HS-5 (cell line): ENCODE measurements at regions not wholly inside any gene's neighbourhood (a gene's known extent, or its start where the extent isn't known, plus 50 kb on each side); places are given as distances from the start of the nearest gene placed in this dataset.

Source experiments
- DNase-seq: peaks from one replicate; pipeline ENCODE4 v3.0.0-alpha.2; 2012; ENCODE audit warnings: low read depth

- DNase-seq, result no peak
These were observed 114.9 kb upstream of the MYCN start for GRCh38 chr2:15825276-15825980.

- no peak for DNase-seq
These were observed 114.1 kb upstream of the MYCN start for GRCh38 chr2:15826273-15826717.

- DNase-seq, result no peak
These were observed 113.3 kb upstream of the MYCN start for GRCh38 chr2:15827001-15827400.

GRCh38 chr2:15828576-15828975, 111.8 kb upstream of the MYCN start:
- no peak for DNase-seq

- DNase-seq, result no peak
These were observed 111.1 kb upstream of the MYCN start for GRCh38 chr2:15829091-15829801.

- no peak for DNase-seq
These were observed 110.4 kb upstream of the MYCN start for GRCh38 chr2:15829985-15830384.

GRCh38 chr2:15830937-15831549, 109.3 kb upstream of the MYCN start:
- no peak for DNase-seq

- DNase-seq, result no peak
These were observed 108.2 kb upstream of the MYCN start for GRCh38 chr2:15832030-15832709.

GRCh38 chr2:15832849-15833680, 107.3 kb upstream of the MYCN start:
- no peak for DNase-seq

- no peak for DNase-seq
These were observed 106.6 kb upstream of the MYCN start for GRCh38 chr2:15833731-15834130.

- no peak for DNase-seq
These were observed 105.8 kb upstream of the MYCN start for GRCh38 chr2:15834381-15835031.

GRCh38 chr2:15835991-15836688, 104.2 kb upstream of the MYCN start:
- no peak for DNase-seq

GRCh38 chr2:15836689-15837610, 103.4 kb upstream of the MYCN start:
- no peak for DNase-seq

- no peak for DNase-seq
These were observed 101.8 kb upstream of the MYCN start for GRCh38 chr2:15838481-15839090.

GRCh38 chr2:15839426-15840124, 100.8 kb upstream of the MYCN start:
- no peak for DNase-seq

- DNase-seq, result no peak
These were observed 100.2 kb upstream of the MYCN start for GRCh38 chr2:15840148-15840547.

GRCh38 chr2:15840969-15841368, 99.4 kb upstream of the MYCN start:
- no peak for DNase-seq

GRCh38 chr2:15841776-15842560, 98.4 kb upstream of the MYCN start:
- no peak for DNase-seq
